Amniotic stem cell (primary cell): ENCODE measurements at regions not wholly inside any gene's neighbourhood (a gene's known extent, or its start where the extent isn't known, plus 50 kb on each side); places are given as distances from the start of the nearest gene placed in this dataset.

Experiments
- DNase-seq: peaks from one replicate; lab custom pipeline; 2025; lab: John Stamatoyannopoulos, UW

- no peak for DNase-seq
Measured at GRCh38 chr5:62111428-62111827, 194.6 kb upstream of the KIF2A start.

- peak; percentile 28 for DNase-seq
Measured at GRCh38 chr5:62112689-62113228, 193.2 kb upstream of the KIF2A start.

- no peak for DNase-seq
Measured at GRCh38 chr5:62115014-62115413, 191.0 kb upstream of the KIF2A start.

- DNase-seq = no peak
Measured at GRCh38 chr5:62124266-62124665, 181.7 kb upstream of the KIF2A start.

- DNase-seq = no peak
Measured at GRCh38 chr5:62126090-62126489, 179.9 kb upstream of the KIF2A start.

- no peak for DNase-seq
Measured at GRCh38 chr5:62127098-62127736, 178.8 kb upstream of the KIF2A start.

DNA sequence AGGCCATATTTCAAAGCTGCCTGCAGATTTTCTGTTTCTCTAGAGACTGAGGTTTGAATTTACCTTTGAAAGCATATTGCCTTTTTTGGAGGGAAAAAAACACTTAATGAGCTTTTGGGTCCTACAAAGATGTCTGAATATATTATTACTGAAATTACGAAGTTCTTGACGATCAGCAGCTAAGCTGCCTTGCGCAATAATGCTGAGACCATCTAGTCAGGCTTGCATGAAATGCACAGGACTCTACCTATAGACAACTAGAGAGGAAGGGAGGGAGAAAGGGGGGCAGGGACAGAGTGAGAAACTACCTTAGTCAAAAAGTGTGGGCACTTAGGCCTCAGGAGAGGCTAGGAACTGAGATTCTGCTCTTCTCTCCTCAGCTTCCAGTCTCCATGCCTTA lies 175.9 kb upstream of the KIF2A start:
- no peak for DNase-seq

DNA sequence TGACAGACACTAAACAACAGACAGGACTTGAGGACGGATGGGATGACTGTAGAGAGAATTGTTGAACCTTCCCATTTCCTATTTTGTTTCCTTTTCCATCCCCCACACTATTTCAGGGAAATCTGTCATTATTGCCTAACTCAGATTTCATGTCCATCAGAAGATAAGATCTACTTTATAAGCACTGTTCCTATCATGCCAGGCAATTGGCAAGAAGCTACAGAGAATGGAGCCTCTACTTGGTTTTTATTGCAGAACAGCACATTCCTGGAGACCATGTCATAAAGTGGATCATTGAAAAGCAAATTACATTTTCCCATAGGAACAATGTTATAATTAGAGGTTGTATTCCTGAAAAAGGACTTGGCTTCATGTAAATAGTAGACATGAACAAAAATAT lies 173.7 kb upstream of the KIF2A start:
- DNase-seq = no peak

DNA sequence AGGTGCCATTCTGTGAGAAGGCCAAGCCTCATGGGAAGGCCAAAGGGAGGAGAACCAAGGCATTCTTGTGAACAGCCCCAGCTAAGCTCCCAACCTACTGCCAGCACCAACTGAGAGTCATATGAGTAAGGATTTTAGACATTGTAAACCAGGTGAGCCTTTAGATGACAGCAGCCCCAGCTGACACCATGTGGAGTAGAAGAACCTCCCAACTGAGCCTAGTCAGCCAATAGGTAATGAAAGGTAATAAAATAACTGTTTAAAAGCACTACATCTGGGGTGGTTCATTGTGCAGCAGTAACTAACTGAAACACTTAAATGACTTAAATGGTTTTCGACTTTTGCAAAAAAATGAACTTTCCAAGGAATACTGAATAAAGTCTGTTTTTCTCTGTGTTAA lies 172.6 kb upstream of the KIF2A start:
- DNase-seq = no peak

GRCh38 chr5:62134811-62135210 lies 171.2 kb upstream of the KIF2A start:
- no peak for DNase-seq

DNA sequence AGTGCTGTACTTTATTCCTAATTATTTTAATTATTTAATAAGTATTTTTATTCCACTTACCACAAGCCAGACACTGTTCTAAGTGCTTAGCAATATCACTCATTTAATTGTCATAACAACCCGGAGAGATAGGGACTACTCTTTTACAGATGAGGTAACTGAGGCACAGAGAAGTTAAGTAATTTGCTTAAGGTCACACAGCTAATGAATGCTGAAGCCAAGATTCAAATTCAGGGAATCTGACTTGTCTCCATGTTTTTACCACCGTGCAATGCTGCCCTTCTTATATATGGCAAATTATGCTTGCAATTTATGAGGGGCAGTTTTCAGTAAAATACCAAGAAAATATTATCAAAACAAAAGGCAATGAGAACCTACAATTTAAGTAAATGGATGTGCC lies 168.4 kb upstream of the KIF2A start:
- DNase-seq = no peak

DNA sequence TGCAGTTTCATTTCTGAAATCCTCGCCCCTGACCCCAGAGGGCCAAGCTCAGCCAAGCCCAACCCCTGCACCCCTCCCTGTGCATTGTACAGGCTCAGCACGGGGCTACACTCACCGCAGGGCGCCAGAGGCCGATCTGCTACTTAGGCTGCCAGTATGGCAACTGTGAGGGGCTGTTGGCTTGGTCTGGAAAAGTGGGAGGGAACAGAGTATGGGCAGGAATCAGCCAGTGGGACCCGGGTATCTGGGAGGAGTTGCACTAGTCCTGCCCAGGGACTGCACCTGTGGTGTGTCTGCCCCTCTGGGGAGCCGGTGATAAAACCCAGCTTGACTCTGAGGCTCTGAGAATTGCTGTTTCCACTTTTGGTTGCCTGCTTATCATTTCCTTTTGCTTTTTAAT lies 167.4 kb upstream of the KIF2A start:
- no peak for DNase-seq

- no peak for DNase-seq
Measured at GRCh38 chr5:62139741-62140140, 166.3 kb upstream of the KIF2A start.

- no peak for DNase-seq
Measured at GRCh38 chr5:62142351-62142750, 163.7 kb upstream of the KIF2A start.

DNA sequence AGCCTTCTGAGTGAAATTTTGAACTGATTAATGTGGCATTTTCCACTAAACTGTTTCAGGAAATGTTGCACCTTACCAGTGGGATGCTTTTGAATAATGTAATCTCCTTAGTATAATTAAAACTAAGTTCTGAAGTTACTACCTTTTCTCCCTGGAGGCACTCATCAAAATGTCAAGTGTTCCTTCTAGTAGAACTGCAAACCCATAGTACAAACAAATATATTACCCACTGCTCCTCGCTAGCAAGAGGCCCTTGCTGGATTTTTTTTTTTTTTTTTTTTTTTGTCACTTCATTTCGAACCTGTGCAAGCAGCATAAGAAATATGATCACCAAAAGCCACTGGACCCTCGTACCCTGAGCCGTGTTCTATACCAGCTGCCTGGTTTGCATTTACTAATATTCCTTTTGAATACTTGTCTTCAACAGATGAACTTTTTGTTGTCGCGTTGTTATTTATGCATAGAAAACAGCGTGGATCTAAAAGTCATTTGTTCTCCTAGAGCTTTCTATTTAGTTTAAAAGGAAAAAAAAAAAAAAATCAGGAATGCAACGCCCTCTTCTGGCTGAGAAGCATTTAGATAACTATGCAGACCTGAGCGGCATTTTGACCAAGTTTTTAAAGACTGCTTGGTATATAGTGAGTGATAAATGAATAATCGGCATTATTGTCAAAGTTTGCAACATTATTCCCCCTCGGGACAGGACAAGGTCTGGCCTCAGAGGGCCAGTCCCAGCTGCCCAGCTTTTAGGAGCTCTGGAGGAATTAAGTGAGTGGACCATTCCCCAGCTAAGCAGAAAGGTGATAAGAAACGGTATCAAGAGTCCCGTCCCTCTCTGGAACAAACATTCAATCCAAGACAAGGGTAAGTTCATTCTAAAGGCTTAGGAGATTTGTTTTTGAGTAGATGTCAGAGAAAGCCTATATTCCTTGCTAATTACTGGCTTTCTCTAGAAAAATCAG lies 162.5 kb upstream of the KIF2A start:
- DNase-seq = no peak

DNA sequence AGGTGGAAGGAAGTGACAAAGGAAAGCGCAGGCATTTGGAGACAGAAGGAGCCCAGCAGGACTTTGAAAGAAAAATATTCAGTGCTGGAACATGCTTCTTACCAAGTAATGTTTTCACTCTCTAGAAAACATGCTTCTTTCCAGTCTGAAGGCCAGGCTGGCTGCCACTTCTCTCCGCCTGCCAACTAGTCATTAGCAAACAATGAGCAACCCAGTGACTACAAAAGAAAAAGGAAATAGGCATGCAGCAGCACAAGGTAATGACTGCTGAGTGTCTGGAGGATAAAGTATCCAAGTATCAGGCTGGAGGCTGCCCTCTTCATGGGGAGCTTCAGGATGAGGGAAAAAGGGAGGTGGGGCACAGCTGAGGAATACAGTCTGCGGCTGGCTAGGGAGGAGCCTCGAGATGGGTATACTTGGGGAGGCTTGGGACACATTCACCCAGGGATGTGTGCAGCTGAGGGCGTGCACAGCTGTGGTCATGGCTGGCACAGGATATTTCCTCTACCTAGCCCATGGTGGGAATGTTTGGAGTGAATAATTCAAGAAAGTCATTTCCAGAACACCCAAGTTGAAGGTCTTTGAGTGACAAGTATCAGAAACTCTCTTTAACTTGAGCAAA lies 161.5 kb upstream of the KIF2A start:
- no peak for DNase-seq

GRCh38 chr5:62149879-62150278 lies 156.1 kb upstream of the KIF2A start:
- DNase-seq = no peak

DNA sequence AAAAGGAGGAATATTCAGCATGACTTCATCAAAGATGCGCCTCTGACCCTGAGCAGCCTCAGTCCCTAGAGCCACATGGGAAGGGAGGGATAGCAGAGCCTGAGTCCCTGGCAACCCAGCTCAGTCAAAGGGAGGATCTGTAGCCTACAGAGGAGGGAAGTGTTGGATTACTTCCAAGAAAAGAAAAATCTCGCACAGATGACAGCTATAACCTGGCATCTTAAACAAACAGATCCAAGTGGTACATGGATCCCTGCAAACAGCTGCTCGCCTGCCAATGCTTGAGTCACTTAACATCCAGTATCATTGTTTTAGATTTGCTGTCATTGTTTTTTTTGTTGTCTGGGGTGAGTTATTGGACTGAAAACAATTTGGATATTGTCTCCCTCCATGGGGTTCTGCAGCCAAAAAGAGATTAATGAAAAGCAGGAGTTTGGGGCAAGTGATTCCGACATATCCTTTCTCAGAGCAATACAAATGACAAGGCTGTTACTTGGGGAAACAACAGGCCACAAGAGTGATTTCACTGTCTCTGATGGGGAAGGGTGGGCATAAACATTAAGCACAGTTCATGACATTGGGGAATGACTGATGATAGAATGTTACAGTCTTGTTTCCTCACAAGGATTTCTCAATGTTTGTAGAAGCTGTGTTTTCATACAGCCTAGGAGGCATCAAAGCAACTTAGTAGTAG lies 153.5 kb upstream of the KIF2A start:
- DNase-seq = no peak

DNA sequence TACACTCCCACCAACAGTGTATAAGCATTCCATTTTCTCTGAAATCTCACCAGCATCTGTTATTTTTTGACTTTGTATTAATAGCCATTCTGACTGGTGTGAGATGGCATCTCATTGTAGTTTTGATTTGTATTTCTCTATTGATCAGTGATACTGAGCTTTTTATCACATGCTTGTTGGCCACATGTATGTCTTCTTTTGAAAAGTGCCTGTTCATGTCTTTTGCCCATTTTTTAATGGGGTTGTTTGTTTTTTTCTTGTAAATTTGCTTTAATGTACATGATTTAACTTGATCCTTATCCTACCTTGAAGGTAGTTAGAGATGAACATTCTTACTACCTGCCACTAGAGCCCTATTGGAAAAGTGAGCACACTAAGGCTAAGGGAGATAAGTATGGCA lies 151.2 kb upstream of the KIF2A start:
- no peak for DNase-seq

DNA sequence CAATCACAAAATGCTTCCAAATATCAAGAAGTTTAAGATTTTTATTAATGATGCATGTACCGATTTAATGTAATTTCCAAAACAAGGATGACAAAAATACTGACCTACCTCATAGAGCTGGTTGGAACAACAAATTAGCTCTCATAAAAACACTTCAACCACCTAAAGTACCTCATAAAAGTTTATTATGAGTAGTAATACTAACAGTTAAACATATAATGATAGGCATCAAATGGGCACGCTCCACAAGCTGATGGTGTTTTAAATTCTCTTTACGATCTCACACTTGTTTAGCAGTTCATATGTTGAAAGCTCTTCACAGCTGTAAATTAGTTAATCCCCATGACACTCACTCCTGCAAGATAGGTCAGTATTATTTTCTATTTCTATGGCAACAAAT lies 150.0 kb upstream of the KIF2A start:
- DNase-seq = no peak

GRCh38 chr5:62167561-62168057 lies 138.4 kb upstream of the KIF2A start:
- no peak for DNase-seq
